ENCODE measurements at regions not wholly inside any gene's neighbourhood (a gene's known extent, or its start where the extent isn't known, plus 50 kb on each side); places are given as distances from the start of the nearest gene placed in this dataset.

- TF ChIP-seq ELK1 (IDR thresholded peaks at IDR 0.05; ENCODE audit: low read depth, low read length) = no peak
- TF ChIP-seq MAX (IDR thresholded peaks at IDR 0.05) = no peak
- no peak for TF ChIP-seq CHD2 (IDR thresholded peaks at IDR 0.05; ENCODE audit: low read length, partially characterized antibody)
- no peak for TF ChIP-seq PHF8 (IDR thresholded peaks at IDR 0.05; ENCODE audit: borderline replicate concordance, low read depth)
- no peak for TF ChIP-seq GATA3 (IDR thresholded peaks at IDR 0.05; ENCODE audit: borderline replicate concordance)
- TF ChIP-seq NR3C1 (IDR thresholded peaks at IDR 0.05) = no peak
- no peak for TF ChIP-seq EHMT2 (IDR thresholded peaks at IDR 0.05; ENCODE audit: low read depth)
- no peak for TF ChIP-seq CBX2 (IDR thresholded peaks at IDR 0.05; ENCODE audit: borderline replicate concordance, low read depth)
- no peak for TF ChIP-seq TFCP2L1 (CRISPR knock-in tag; IDR thresholded peaks at IDR 0.05)
- no peak for TF ChIP-seq JUN (IDR thresholded peaks at IDR 0.05)
These were observed 93.4 kb upstream of the ITGA6 start (continued) for GRCh38 chr2:172333978-172334330.

GRCh38 chr2:172334988-172335387 is 92.4 kb upstream of the ITGA6 start:
- Histone ChIP-seq H3K27ac (no peak overlapping the region), H3K9me3 (no peaks in the 10 kb centered on the region), H3K4me3 (no peak overlapping the region), H3K4me1 (peaks cover 7% of the 10 kb centered on the region; the same call in 2 of the 3 replicates), H3K4me2 (no peak overlapping the region)
- no peak for FAIRE-seq
- ChIA-PET CTCF (interaction anchor here (0.6 to 1.4 kb wide), 2 partner anchors 11 to 118 kb away, joined by 3 to 5 read pairs; no protein-coding TSS in a partner anchor), POLR2A (no interaction called here)
- ATAC-seq = no peak
- TF ChIP-seq GATA3 (IDR thresholded peaks at IDR 0.05; ENCODE audit: borderline replicate concordance) (no peak), HOXB5 (CRISPR knock-in tag; IDR thresholded peaks at IDR 0.05) (no peak), PBX3 (IDR thresholded peaks at IDR 0.05) (no peak)
- no peak for DNase-seq (ENCODE audit: low read depth in 1 of 2, low spot score in 1 of 2)
- 72% methylated on average over 4 of the region's 4 CpGs for WGBS (ENCODE audit: missing lambda C conversion rate)

- H3K9me3 ChIP-seq = no peaks in the 10 kb centered on the region
- WGBS (ENCODE audit: missing lambda C conversion rate) = 64% methylated on average over 4 of the region's 4 CpGs
- no peak for TF ChIP-seq E2F6 (IDR thresholded peaks at IDR 0.05; ENCODE audit: borderline replicate concordance, low read depth)
- no peak for TF ChIP-seq TP53 (CRISPR knock-in tag; IDR thresholded peaks at IDR 0.05)
- ChIA-PET CTCF (interaction anchor here (0.6 to 1.2 kb wide), 2 partner anchors 117 to 130 kb away, joined by 3 to 5 read pairs; no protein-coding TSS in a partner anchor), POLR2A (no interaction called here)
- no peak for FAIRE-seq
- DNase-seq (ENCODE audit: low read depth in 1 of 2, low spot score in 1 of 2) = no peak
- no peak for ATAC-seq
- H3K27ac ChIP-seq = no peak overlapping the region
- no peak overlapping the region for H3K4me3 ChIP-seq
- H3K4me2 ChIP-seq = no peak overlapping the region
- H3K4me1 ChIP-seq = peaks cover 14% of the 10 kb centered on the region
These were observed 91.7 kb upstream of the ITGA6 start for GRCh38 chr2:172335736-172336135.

- Histone ChIP-seq H3K9me3 (no peaks in the 10 kb centered on the region), H3K27ac (no peak overlapping the region), H3K4me1 (peaks cover 21% of the 10 kb centered on the region), H3K4me2 (no peak overlapping the region), H3K4me3 (no peak overlapping the region)
- CTCF ChIA-PET = interaction anchor here (0.6 to 1.6 kb wide), 4 partner anchors 7 to 162 kb away, joined by 3 to 4 read pairs (median 4); no protein-coding TSS in a partner anchor
- WGBS (ENCODE audit: missing lambda C conversion rate) = 49% methylated on average over 2 of the region's 2 CpGs
- TF ChIP-seq CHD2 (IDR thresholded peaks at IDR 0.05; ENCODE audit: low read length, partially characterized antibody) (no peak), ZC3H11A (IDR thresholded peaks at IDR 0.05) (no peak), HOXB5 (CRISPR knock-in tag; IDR thresholded peaks at IDR 0.05) (no peak), CBX8 (IDR thresholded peaks at IDR 0.05) (no peak), ZFP36 (IDR thresholded peaks at IDR 0.05; ENCODE audit: borderline replicate concordance, partially characterized antibody) (no peak), ATOH8 (CRISPR knock-in tag; IDR thresholded peaks at IDR 0.05; ENCODE audit: low read depth) (no peak), SREBF2 (IDR thresholded peaks at IDR 0.05) (no peak), TP53 (CRISPR knock-in tag; IDR thresholded peaks at IDR 0.05) (no peak), USF2 (IDR thresholded peaks at IDR 0.05) (no peak), ZSCAN20 (CRISPR knock-in tag; IDR thresholded peaks at IDR 0.05) (no peak), ESRRA (IDR thresholded peaks at IDR 0.05; ENCODE audit: borderline replicate concordance, low read length) (no peak)
- POLR2A ChIA-PET = no interaction called here
- DNase-seq (ENCODE audit: low read depth in 1 of 2, low spot score in 1 of 2) (no peak), ATAC-seq (no peak), FAIRE-seq (no peak)
These were observed 90.7 kb upstream of the ITGA6 start for GRCh38 chr2:172336681-172337080.

All from A549 (cell line).